HepG2 (cell line): ENCODE measurements at regions not wholly inside any gene's neighbourhood (a gene's known extent, or its start where the extent isn't known, plus 50 kb on each side); places are given as distances from the start of the nearest gene placed in this dataset.

Experiments used
- ATAC-seq: fragments of 200-7000 bp; cut with Tn5 transposase; 3 replicates; pipeline ENCODE4 v1.9.1; 2020; ENCODE audit warnings: mild to moderate bottlenecking, moderate library complexity
- BruUV-seq: library from RNA; stranded (reverse); fragments of 400-500 nt; replicated peaks from 2 replicates; lab custom pipeline; 2021; lab: Mats Ljungman, UMichigan
- CTCF ChIA-PET: fragments of 300-600 bp; formaldehyde crosslinking; extraction: SDS; loops from one replicate; lab custom pipeline; 2021; ENCODE audit warnings: low total read pairs, inconsistent platforms, low intra/inter-chr PET ratio; lab: Yijun Ruan, JAX
- POLR2A ChIA-PET: fragments of 350-600 bp; sonication (Branson Sonifier 250); formaldehyde crosslinking; loops from one replicate; lab custom pipeline; 2020; ENCODE audit warnings: antibody characterized with exemption, inconsistent platforms; lab: Yijun Ruan, JAX
- DNase-seq: peaks from one replicate; pipeline ENCODE4 v3.0.0-alpha.2; 2015; ENCODE audit warnings: low spot score
- FAIRE-seq: peaks from 3 replicates; lab custom pipeline; 2011; peaks lifted over from hg19 to GRCh38; lab: Jason Lieb, UNC
- H2AFZ ChIP-seq: one replicate; pipeline ENCODE4 v1.6.1; 2011; ENCODE audit warnings: low read length, inconsistent platforms
- H3K27ac ChIP-seq: fragments of 300-600 bp; 3 replicates; pipeline ENCODE4 v1.8.0; 2011; ENCODE audit warnings: mixed run types, mild to moderate bottlenecking, mixed read lengths, low read length, inconsistent platforms; ENCODE audit not compliant: insufficient read depth; ENCODE audit errors: extremely low read length
- H3K27me3 ChIP-seq, 2 experiments: fragments of 200-600 bp in 1 of 2; 2 replicates in 1 of 2; 3 replicates in 1 of 2; pipeline versions ENCODE4 v1.6.0 to v1.8.0; 2011; ENCODE audit warnings: low read length in 2 of 2, mild to moderate bottlenecking in 2 of 2, moderate library complexity in 2 of 2, inconsistent platforms in 1 of 2; ENCODE audit not compliant: insufficient read depth in 2 of 2, control insufficient read depth in 1 of 2
- H3K36me3 ChIP-seq, 2 experiments: fragments of 200-600 bp in 1 of 2; replicated peaks in 1 of 2; 2 replicates in 1 of 2; 3 replicates in 1 of 2; pipeline versions ENCODE4 v1.5.1 to v1.8.0; 2011; ENCODE audit warnings: low read length in 2 of 2, inconsistent platforms in 1 of 2; ENCODE audit not compliant: insufficient read depth in 2 of 2, control insufficient read depth in 1 of 2
- H3K4me1 ChIP-seq: 2 replicates; pipeline ENCODE4 v1.5.1; 2012; ENCODE audit warnings: low read length, inconsistent platforms; ENCODE audit not compliant: insufficient read depth
- H3K4me2 ChIP-seq: 2 replicates; pipeline ENCODE4 v1.6.0; 2011; ENCODE audit warnings: low read depth, low read length, inconsistent platforms
- H3K4me3 ChIP-seq, 3 experiments: fragments of 200-600 bp in 1 of 3; sonication (generic), shearing (Covaris generic) in 1 of 3; replicated peaks in 1 of 3; 2 replicates each; pipeline ENCODE4 v1.5.1; 2011 to 2016; ENCODE audit warnings: low read length in 3 of 3, inconsistent platforms in 2 of 3, low read depth in 2 of 3, mild to moderate bottlenecking in 2 of 3, control low read depth in 1 of 3, mixed read lengths in 1 of 3; ENCODE audit not compliant: insufficient read depth in 1 of 3
- H3K79me2 ChIP-seq: one replicate; pipeline ENCODE4 v1.6.1; 2011; ENCODE audit warnings: low read length, inconsistent platforms; ENCODE audit not compliant: insufficient read depth
- H3K9ac ChIP-seq: 2 replicates; pipeline ENCODE4 v1.6.0; 2011; ENCODE audit warnings: mild to moderate bottlenecking, low read depth, low read length, inconsistent platforms; ENCODE audit not compliant: insufficient read depth
- H3K9me3 ChIP-seq: 2 replicates; pipeline ENCODE4 v1.5.1; 2012; ENCODE audit warnings: mild to moderate bottlenecking, low read length
- H4K20me1 ChIP-seq: 2 replicates; pipeline ENCODE4 v1.6.0; 2011; ENCODE audit warnings: inconsistent platforms, mild to moderate bottlenecking, low read length, moderate library complexity; ENCODE audit not compliant: insufficient read depth
- ISX ChIP-seq: sonication (generic); formaldehyde crosslinking; conservative IDR thresholded peaks from 2 replicates; pipeline ENCODE4 v1.5.0; 2020; ENCODE audit warnings: missing genetic modification reagents
- KMT2B ChIP-seq: IDR thresholded peaks from 2 replicates; pipeline ENCODE4 v1.6.1; 2016; ENCODE audit warnings: missing genetic modification reagents, missing compliant biosample characterization
- REL ChIP-seq: sonication (generic); formaldehyde crosslinking; conservative IDR thresholded peaks from 2 replicates; pipeline ENCODE4 v1.8.0; 2022; ENCODE audit warnings: mild to moderate bottlenecking, missing genetic modification reagents, moderate library complexity
- ZNF180 ChIP-seq: sonication (generic); formaldehyde crosslinking; IDR thresholded peaks from 2 replicates; pipeline ENCODE4 v1.4.0; 2020; ENCODE audit warnings: low read depth, missing genetic modification reagents, borderline replicate concordance
- ZNF205 ChIP-seq: IDR thresholded peaks from 2 replicates; pipeline ENCODE4 v1.6.1; 2018; ENCODE audit warnings: missing biosample characterization, missing genetic modification reagents
- ZNF451 ChIP-seq: sonication (generic); formaldehyde crosslinking; IDR thresholded peaks from 2 replicates; pipeline ENCODE4 v1.5.0; 2020; ENCODE audit warnings: mild to moderate bottlenecking, missing genetic modification reagents
- ZNF501 ChIP-seq: sonication (generic); formaldehyde crosslinking; IDR thresholded peaks from 2 replicates; pipeline ENCODE4 v1.5.1; 2020; ENCODE audit warnings: mild to moderate bottlenecking, moderate library complexity, missing genetic modification reagents
- WGBS: methylation state at CpG from one replicate; pipeline ENCODE4 v1.1.6; 2017; ENCODE audit warnings: low lambda C conversion rate; 5-methylcytosine and 5-hydroxymethylcytosine counted together
- in situ Hi-C: cut with HindIII; loops from 2 replicates; pipeline ENCODE4 v1.10.0; 2017; ENCODE audit warnings: low pct_unique_long_range_greater_than_20kb; ENCODE audit not compliant: extremely low pct_ligation_motif_present
- intact Hi-C: fragments of 100-400 bp; cut with micrococcal nuclease; formaldehyde crosslinking; loops from one replicate; pipeline ENCODE4 v1.10.0; 2022; ENCODE audit not compliant: unreplicated experiment
- TF ChIP-seq, protein P1 (sequence below): sonication (generic); formaldehyde crosslinking; IDR thresholded peaks from 2 replicates; pipeline ENCODE4 v1.4.0; 2020; ENCODE audit warnings: missing genetic modification reagents
- TF ChIP-seq, protein P2 (sequence below): sonication (generic); formaldehyde crosslinking; IDR thresholded peaks from 2 replicates; pipeline ENCODE4 v1.5.0; 2020; ENCODE audit warnings: missing genetic modification reagents
- TF ChIP-seq, protein P3 (sequence below): sonication (generic); formaldehyde crosslinking; conservative IDR thresholded peaks from 2 replicates; pipeline ENCODE4 v1.8.0; 2022; ENCODE audit warnings: mild to moderate bottlenecking, moderate library complexity, missing genetic modification reagents
- TF ChIP-seq, protein P4 (sequence below): sonication (generic); formaldehyde crosslinking; IDR thresholded peaks from 2 replicates; pipeline ENCODE4 v1.4.0; 2020; ENCODE audit warnings: mild to moderate bottlenecking, missing genetic modification reagents

DNA sequence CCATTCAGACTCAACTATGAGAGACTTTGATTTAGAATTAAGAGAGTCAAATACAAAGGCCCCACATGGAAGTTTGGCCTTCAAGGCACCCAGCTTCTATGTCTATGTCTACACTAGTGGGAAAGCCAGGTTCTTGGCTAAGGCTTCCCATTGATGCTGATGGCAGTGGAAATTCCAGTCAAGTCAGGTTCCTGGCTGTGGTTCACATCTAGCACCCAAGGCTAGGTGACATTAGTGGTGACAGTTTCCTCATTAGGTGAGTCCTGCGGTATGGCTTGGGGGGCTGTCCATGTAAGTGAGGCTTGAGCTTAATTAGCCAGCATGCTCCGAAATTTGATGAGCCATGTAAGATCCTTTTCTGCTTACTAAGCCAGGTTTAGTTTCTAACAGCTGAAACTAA lies 460.9 kb downstream of the RMST start:
- Histone ChIP-seq H3K4me2 (no peak overlapping the region), H3K27me3 (no peaks in the 10 kb centered on the region), H3K4me1 (no peaks in the 10 kb centered on the region), H4K20me1 (no peaks in the 10 kb centered on the region), H3K9ac (no peak overlapping the region), H2AFZ (no peak overlapping the region), H3K36me3 (no peaks in the 10 kb centered on the region), H3K27ac (no peak overlapping the region), H3K79me2 (no peaks in the 10 kb centered on the region), H3K4me3 (no peak overlapping the region), H3K9me3 (no peaks in the 10 kb centered on the region)
- WGBS: 0% methylated on average over 2 of the region's 2 CpGs
- ChIA-PET CTCF (no interaction called here), POLR2A (no interaction called here)
- in situ Hi-C loops: no loop called here
- no peak for ATAC-seq
- no TSS peak for BruUV-seq
- TF ChIP-seq REL (CRISPR knock-in tag) (no peak), ISX (CRISPR knock-in tag) (no peak), ZNF205 (CRISPR knock-in tag) (no peak), ZNF180 (CRISPR knock-in tag) (no peak), KMT2B (CRISPR knock-in tag) (no peak), ZNF451 (CRISPR knock-in tag) (no peak), ZNF501 (no peak)
- TF ChIP-seq, protein P1, sequence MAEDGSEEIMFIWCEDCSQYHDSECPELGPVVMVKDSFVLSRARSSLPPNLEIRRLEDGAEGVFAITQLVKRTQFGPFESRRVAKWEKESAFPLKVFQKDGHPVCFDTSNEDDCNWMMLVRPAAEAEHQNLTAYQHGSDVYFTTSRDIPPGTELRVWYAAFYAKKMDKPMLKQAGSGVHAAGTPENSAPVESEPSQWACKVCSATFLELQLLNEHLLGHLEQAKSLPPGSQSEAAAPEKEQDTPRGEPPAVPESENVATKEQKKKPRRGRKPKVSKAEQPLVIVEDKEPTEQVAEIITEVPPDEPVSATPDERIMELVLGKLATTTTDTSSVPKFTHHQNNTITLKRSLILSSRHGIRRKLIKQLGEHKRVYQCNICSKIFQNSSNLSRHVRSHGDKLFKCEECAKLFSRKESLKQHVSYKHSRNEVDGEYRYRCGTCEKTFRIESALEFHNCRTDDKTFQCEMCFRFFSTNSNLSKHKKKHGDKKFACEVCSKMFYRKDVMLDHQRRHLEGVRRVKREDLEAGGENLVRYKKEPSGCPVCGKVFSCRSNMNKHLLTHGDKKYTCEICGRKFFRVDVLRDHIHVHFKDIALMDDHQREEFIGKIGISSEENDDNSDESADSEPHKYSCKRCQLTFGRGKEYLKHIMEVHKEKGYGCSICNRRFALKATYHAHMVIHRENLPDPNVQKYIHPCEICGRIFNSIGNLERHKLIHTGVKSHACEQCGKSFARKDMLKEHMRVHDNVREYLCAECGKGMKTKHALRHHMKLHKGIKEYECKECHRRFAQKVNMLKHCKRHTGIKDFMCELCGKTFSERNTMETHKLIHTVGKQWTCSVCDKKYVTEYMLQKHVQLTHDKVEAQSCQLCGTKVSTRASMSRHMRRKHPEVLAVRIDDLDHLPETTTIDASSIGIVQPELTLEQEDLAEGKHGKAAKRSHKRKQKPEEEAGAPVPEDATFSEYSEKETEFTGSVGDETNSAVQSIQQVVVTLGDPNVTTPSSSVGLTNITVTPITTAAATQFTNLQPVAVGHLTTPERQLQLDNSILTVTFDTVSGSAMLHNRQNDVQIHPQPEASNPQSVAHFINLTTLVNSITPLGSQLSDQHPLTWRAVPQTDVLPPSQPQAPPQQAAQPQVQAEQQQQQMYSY: no peak
- TF ChIP-seq, protein P2, sequence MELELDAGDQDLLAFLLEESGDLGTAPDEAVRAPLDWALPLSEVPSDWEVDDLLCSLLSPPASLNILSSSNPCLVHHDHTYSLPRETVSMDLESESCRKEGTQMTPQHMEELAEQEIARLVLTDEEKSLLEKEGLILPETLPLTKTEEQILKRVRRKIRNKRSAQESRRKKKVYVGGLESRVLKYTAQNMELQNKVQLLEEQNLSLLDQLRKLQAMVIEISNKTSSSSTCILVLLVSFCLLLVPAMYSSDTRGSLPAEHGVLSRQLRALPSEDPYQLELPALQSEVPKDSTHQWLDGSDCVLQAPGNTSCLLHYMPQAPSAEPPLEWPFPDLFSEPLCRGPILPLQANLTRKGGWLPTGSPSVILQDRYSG (CRISPR knock-in tag): no peak
- TF ChIP-seq, protein P3, sequence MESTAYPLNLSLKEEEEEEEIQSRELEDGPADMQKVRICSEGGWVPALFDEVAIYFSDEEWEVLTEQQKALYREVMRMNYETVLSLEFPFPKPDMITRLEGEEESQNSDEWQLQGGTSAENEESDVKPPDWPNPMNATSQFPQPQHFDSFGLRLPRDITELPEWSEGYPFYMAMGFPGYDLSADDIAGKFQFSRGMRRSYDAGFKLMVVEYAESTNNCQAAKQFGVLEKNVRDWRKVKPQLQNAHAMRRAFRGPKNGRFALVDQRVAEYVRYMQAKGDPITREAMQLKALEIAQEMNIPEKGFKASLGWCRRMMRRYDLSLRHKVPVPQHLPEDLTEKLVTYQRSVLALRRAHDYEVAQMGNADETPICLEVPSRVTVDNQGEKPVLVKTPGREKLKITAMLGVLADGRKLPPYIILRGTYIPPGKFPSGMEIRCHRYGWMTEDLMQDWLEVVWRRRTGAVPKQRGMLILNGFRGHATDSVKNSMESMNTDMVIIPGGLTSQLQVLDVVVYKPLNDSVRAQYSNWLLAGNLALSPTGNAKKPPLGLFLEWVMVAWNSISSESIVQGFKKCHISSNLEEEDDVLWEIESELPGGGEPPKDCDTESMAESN (CRISPR knock-in tag): no peak
- TF ChIP-seq, protein P4, sequence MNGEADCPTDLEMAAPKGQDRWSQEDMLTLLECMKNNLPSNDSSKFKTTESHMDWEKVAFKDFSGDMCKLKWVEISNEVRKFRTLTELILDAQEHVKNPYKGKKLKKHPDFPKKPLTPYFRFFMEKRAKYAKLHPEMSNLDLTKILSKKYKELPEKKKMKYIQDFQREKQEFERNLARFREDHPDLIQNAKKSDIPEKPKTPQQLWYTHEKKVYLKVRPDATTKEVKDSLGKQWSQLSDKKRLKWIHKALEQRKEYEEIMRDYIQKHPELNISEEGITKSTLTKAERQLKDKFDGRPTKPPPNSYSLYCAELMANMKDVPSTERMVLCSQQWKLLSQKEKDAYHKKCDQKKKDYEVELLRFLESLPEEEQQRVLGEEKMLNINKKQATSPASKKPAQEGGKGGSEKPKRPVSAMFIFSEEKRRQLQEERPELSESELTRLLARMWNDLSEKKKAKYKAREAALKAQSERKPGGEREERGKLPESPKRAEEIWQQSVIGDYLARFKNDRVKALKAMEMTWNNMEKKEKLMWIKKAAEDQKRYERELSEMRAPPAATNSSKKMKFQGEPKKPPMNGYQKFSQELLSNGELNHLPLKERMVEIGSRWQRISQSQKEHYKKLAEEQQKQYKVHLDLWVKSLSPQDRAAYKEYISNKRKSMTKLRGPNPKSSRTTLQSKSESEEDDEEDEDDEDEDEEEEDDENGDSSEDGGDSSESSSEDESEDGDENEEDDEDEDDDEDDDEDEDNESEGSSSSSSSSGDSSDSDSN (CRISPR knock-in tag): no peak
- no peak for FAIRE-seq
- DNase-seq: no peak
- intact Hi-C loops: no loop called here
